HEK293 (cell line): ENCODE measurements at regions not wholly inside any gene's neighbourhood (a gene's known extent, or its start where the extent isn't known, plus 50 kb on each side); places are given as distances from the start of the nearest gene placed in this dataset.

Source experiments
- CTCF ChIA-PET: fragments of 350-600 bp; formaldehyde crosslinking; extraction: SDS; loops from one replicate; lab custom pipeline; 2021; ENCODE audit warnings: antibody characterized with exemption; lab: Yijun Ruan, JAX
- POLR2A ChIA-PET: fragments of 300-600 bp; formaldehyde crosslinking; extraction: SDS; loops from one replicate; lab custom pipeline; 2020; ENCODE audit warnings: antibody characterized with exemption, inconsistent platforms; lab: Yijun Ruan, JAX
- H3K27ac ChIP-seq: fragments of 200-500 bp; sonication (Bioruptor generic); 2 replicates; pipeline ENCODE4 v1.5.1; 2014; ENCODE audit warnings: low read depth, low read length, control low read depth, inconsistent platforms; ENCODE audit errors: extremely low read depth
- H3K36me3 ChIP-seq, 2 experiments: fragments of 200-500 bp in 1 of 2; sonication (Bioruptor generic) in 1 of 2; 1 replicate in 1 of 2; 2 replicates in 1 of 2; pipeline ENCODE4 v1.5.1; 2014 to 2017; ENCODE audit warnings: inconsistent platforms in 2 of 2, low read length in 2 of 2; ENCODE audit not compliant: control insufficient read depth in 2 of 2, insufficient read depth in 1 of 2
- H3K4me1 ChIP-seq: fragments of 200-500 bp; sonication (Bioruptor generic); 2 replicates; pipeline ENCODE4 v1.5.1; 2014; ENCODE audit warnings: mild to moderate bottlenecking, low read length, inconsistent platforms; ENCODE audit not compliant: control insufficient read depth, insufficient read depth
- H3K4me3 ChIP-seq: 2 replicates; pipeline ENCODE4 v1.5.1; 2011; ENCODE audit warnings: low read depth, mild to moderate bottlenecking, control low read depth, low read length, moderate library complexity
- H3K9me3 ChIP-seq: fragments of 200-500 bp; sonication (Bioruptor generic); 2 replicates; pipeline ENCODE4 v1.5.1; 2014; ENCODE audit warnings: low read depth, low read length, inconsistent platforms; ENCODE audit not compliant: control insufficient read depth, insufficient read depth
- HOXA7 ChIP-seq: sonication (generic); formaldehyde crosslinking; IDR thresholded peaks from 2 replicates; pipeline ENCODE4 v1.8.1; 2022; ENCODE audit warnings: missing genetic modification reagents, borderline replicate concordance
- INSM2 ChIP-seq: fragments of 450-650 bp; formaldehyde crosslinking; IDR thresholded peaks from 2 replicates; pipeline ENCODE4 v1.5.1; 2016; ENCODE audit warnings: missing biosample characterization, missing genetic modification characterization
- MYNN ChIP-seq: fragments of 450-650 bp; formaldehyde crosslinking; IDR thresholded peaks from 2 replicates; pipeline ENCODE4 v1.5.1; 2016; ENCODE audit warnings: missing biosample characterization, missing genetic modification characterization, borderline replicate concordance
- PRDM6 ChIP-seq: fragments of 450-650 bp; formaldehyde crosslinking; IDR thresholded peaks from 2 replicates; pipeline ENCODE4 v1.5.1; 2017; ENCODE audit warnings: missing biosample characterization, missing genetic modification characterization
- SALL2 ChIP-seq: fragments of 450-650 bp; formaldehyde crosslinking; IDR thresholded peaks from 2 replicates; pipeline ENCODE4 v1.5.0; 2017; ENCODE audit warnings: missing biosample characterization, mild to moderate bottlenecking, missing genetic modification characterization, borderline replicate concordance
- SP2 ChIP-seq: fragments of 450-650 bp; formaldehyde crosslinking; IDR thresholded peaks from 2 replicates; pipeline ENCODE4 v1.5.1; 2016; ENCODE audit warnings: missing biosample characterization, missing genetic modification characterization
- TCF7L2 ChIP-seq: IDR thresholded peaks from 2 replicates; pipeline ENCODE4 v1.6.1; 2011; ENCODE audit warnings: low read depth, mild to moderate bottlenecking, inconsistent platforms, low read length, moderate library complexity, borderline replicate concordance
- ZBTB48 ChIP-seq: fragments of 450-650 bp; formaldehyde crosslinking; IDR thresholded peaks from 2 replicates; pipeline ENCODE4 v1.5.1; 2016; ENCODE audit warnings: missing biosample characterization, missing genetic modification characterization
- ZBTB7A ChIP-seq: fragments of 450-650 bp; formaldehyde crosslinking; IDR thresholded peaks from 2 replicates; pipeline ENCODE4 v1.5.1; 2016; ENCODE audit warnings: low read depth, missing biosample characterization, missing genetic modification characterization
- ZFHX2 ChIP-seq: fragments of 450-650 bp; formaldehyde crosslinking; conservative IDR thresholded peaks from 2 replicates; pipeline ENCODE4 v1.5.1; 2016; ENCODE audit warnings: missing biosample characterization, missing genetic modification characterization
- ZNF114 ChIP-seq: fragments of 450-650 bp; formaldehyde crosslinking; IDR thresholded peaks from 2 replicates; pipeline ENCODE4 v1.5.0; 2017; ENCODE audit warnings: missing biosample characterization, missing genetic modification characterization
- ZNF133 ChIP-seq: fragments of 450-650 bp; formaldehyde crosslinking; IDR thresholded peaks from 2 replicates; pipeline ENCODE4 v1.5.1; 2016; ENCODE audit warnings: missing biosample characterization, missing genetic modification characterization
- ZNF223 ChIP-seq: fragments of 450-650 bp; formaldehyde crosslinking; IDR thresholded peaks from 2 replicates; pipeline ENCODE4 v1.5.1; 2016; ENCODE audit warnings: missing biosample characterization, missing genetic modification characterization
- ZNF24 ChIP-seq: fragments of 450-650 bp; formaldehyde crosslinking; IDR thresholded peaks from 2 replicates; pipeline ENCODE4 v1.5.1; 2016; ENCODE audit warnings: missing biosample characterization, missing genetic modification characterization
- ZNF354C ChIP-seq: fragments of 450-650 bp; formaldehyde crosslinking; IDR thresholded peaks from 2 replicates; pipeline ENCODE4 v1.5.1; 2016; ENCODE audit warnings: missing biosample characterization, missing genetic modification characterization, low read depth, borderline replicate concordance
- ZNF37A ChIP-seq: fragments of 450-650 bp; IDR thresholded peaks from 2 replicates; pipeline ENCODE4 v1.5.1; 2018; ENCODE audit warnings: missing biosample characterization, missing genetic modification characterization
- ZNF433 ChIP-seq: fragments of 450-650 bp; formaldehyde crosslinking; IDR thresholded peaks from 2 replicates; pipeline ENCODE4 v1.5.1; 2016; ENCODE audit warnings: missing biosample characterization, missing genetic modification characterization, low read depth
- ZNF518A ChIP-seq: fragments of 450-650 bp; formaldehyde crosslinking; conservative IDR thresholded peaks from 2 replicates; pipeline ENCODE4 v1.5.1; 2016; ENCODE audit warnings: low read depth, missing biosample characterization, missing genetic modification characterization
- ZNF529 ChIP-seq: fragments of 450-650 bp; formaldehyde crosslinking; IDR thresholded peaks from 2 replicates; pipeline ENCODE4 v1.5.1; 2017; ENCODE audit warnings: missing genetic modification characterization, missing biosample characterization; ENCODE audit not compliant: insufficient replicate concordance
- ZNF548 ChIP-seq: fragments of 450-650 bp; formaldehyde crosslinking; IDR thresholded peaks from 2 replicates; pipeline ENCODE4 v1.5.1; 2016; ENCODE audit warnings: missing biosample characterization, missing genetic modification characterization
- ZNF701 ChIP-seq: fragments of 450-650 bp; formaldehyde crosslinking; IDR thresholded peaks from 2 replicates; pipeline ENCODE4 v1.5.1; 2016; ENCODE audit warnings: missing biosample characterization, missing genetic modification characterization
- ZNF843 ChIP-seq: fragments of 450-650 bp; formaldehyde crosslinking; IDR thresholded peaks from 2 replicates; pipeline ENCODE4 v1.5.1; 2016; ENCODE audit warnings: missing biosample characterization, missing genetic modification characterization
- ZSCAN16 ChIP-seq: fragments of 450-650 bp; formaldehyde crosslinking; IDR thresholded peaks from 2 replicates; pipeline ENCODE4 v1.5.1; 2016; ENCODE audit warnings: missing biosample characterization, missing genetic modification characterization
- ZSCAN30 ChIP-seq: fragments of 450-650 bp; IDR thresholded peaks from 2 replicates; pipeline ENCODE4 v1.5.1; 2018; ENCODE audit warnings: missing biosample characterization, mild to moderate bottlenecking, missing genetic modification characterization, moderate library complexity
- TF ChIP-seq, protein P1 (sequence below): fragments of 450-650 bp; formaldehyde crosslinking; IDR thresholded peaks from 2 replicates; pipeline ENCODE4 v1.5.1; 2016; ENCODE audit warnings: missing biosample characterization, missing genetic modification characterization

DNA sequence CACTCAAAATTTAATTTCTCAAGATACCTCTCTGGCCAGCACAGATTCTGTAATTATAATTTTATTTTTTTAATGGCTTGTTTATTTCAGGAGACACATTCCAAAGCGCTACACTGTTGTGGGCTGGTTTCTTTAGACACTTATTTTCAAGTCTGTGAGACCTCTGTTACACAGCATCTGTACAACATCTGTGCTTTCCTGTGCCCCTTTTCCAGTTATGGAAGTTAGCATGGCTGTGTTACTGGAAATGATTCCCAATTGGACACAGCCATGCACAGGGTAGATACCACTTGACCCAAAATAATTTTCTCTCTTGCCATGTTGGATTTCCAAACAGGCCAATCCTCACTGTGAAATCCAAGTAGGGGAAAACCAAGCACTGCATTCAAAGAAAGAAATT is 172.3 kb upstream of the ADCY1 start:
- no peak overlapping the region for H3K4me3 ChIP-seq
- ChIA-PET CTCF (no interaction called here), POLR2A (no interaction called here)
- H3K9me3 ChIP-seq, result no peaks in the 10 kb centered on the region
- no peak overlapping the region for H3K27ac ChIP-seq
- TF ChIP-seq ZNF701 (tag by site-specific recombination) (no peak), PRDM6 (tag by site-specific recombination) (no peak), MYNN (tag by site-specific recombination) (no peak), ZNF37A (tag by site-specific recombination) (no peak), ZNF223 (tag by site-specific recombination) (no peak), ZBTB48 (tag by site-specific recombination) (no peak), ZNF433 (tag by site-specific recombination) (no peak), ZNF114 (tag by site-specific recombination) (no peak), ZSCAN30 (tag by site-specific recombination) (no peak), ZFHX2 (tag by site-specific recombination) (no peak), TCF7L2 (no peak), INSM2 (tag by site-specific recombination) (no peak), ZNF529 (tag by site-specific recombination) (no peak), ZNF133 (no peak)
- TF ChIP-seq, protein P1, sequence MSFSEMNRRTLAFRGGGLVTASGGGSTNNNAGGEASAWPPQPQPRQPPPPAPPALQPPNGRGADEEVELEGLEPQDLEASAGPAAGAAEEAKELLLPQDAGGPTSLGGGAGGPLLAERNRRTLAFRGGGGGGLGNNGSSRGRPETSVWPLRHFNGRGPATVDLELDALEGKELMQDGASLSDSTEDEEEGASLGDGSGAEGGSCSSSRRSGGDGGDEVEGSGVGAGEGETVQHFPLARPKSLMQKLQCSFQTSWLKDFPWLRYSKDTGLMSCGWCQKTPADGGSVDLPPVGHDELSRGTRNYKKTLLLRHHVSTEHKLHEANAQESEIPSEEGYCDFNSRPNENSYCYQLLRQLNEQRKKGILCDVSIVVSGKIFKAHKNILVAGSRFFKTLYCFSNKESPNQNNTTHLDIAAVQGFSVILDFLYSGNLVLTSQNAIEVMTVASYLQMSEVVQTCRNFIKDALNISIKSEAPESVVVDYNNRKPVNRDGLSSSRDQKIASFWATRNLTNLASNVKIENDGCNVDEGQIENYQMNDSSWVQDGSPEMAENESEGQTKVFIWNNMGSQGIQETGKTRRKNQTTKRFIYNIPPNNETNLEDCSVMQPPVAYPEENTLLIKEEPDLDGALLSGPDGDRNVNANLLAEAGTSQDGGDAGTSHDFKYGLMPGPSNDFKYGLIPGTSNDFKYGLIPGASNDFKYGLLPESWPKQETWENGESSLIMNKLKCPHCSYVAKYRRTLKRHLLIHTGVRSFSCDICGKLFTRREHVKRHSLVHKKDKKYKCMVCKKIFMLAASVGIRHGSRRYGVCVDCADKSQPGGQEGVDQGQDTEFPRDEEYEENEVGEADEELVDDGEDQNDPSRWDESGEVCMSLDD, result no peak
- H3K36me3 ChIP-seq, result no peaks in the 10 kb centered on the region
- H3K4me1 ChIP-seq, result no peaks in the 10 kb centered on the region

DNA sequence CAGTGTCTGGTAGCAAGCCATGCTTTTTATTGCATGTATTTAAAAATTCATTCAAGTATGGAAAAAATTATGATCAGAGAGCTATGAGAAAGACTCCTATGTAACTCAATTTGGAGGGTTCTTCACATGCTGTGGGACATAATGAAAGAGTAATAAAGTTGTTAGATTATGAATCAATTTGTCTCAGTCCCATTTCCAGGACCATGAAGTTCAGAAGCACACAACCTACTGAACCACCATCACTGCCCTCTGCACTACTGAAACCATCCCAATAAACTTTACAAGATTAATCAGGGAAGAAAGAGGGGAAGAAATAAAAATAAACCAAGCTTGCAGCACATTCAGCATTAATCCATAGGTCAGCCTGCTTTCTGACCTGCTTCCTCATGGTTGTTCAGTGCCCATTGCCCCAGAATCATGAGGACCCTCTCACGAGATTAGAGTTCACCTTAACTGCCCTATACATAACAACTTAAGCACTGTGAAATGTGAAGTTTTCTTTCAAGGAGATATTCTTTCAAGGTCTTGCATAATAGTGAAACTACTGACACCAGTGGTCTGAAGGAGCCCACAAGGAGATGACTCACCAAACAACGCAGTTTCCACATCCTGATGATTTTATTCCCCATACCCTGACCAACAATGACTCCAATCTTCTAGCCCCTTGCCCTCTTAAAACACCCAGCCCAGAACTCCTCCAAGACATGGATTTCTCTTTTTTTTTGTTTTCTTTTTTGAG is 171.5 kb upstream of the ADCY1 start:
- no peaks in the 10 kb centered on the region for H3K36me3 ChIP-seq
- ChIA-PET POLR2A (no interaction called here), CTCF (no interaction called here)
- H3K9me3 ChIP-seq, result no peaks in the 10 kb centered on the region
- H3K27ac ChIP-seq, result no peak overlapping the region
- H3K4me1 ChIP-seq, result no peaks in the 10 kb centered on the region
- no peak overlapping the region for H3K4me3 ChIP-seq
- TF ChIP-seq SP2 (tag by site-specific recombination), result no peak
- no peak for TF ChIP-seq ZSCAN16 (tag by site-specific recombination)
- TF ChIP-seq ZNF548 (tag by site-specific recombination), result no peak
- TF ChIP-seq ZNF24 (tag by site-specific recombination), result no peak
- TF ChIP-seq ZNF354C (tag by site-specific recombination), result no peak
- no peak for TF ChIP-seq ZBTB7A (tag by site-specific recombination)
- TF ChIP-seq ZNF114 (tag by site-specific recombination), result no peak
- TF ChIP-seq ZNF518A (tag by site-specific recombination), result no peak
- no peak for TF ChIP-seq HOXA7
- no peak for TF ChIP-seq ZNF843 (tag by site-specific recombination)
- TF ChIP-seq SALL2 (tag by site-specific recombination), result no peak
